ENCODE measurements at regions not wholly inside any gene's neighbourhood (a gene's known extent, or its start where the extent isn't known, plus 50 kb on each side); places are given as distances from the start of the nearest gene placed in this dataset.

- DNase-seq: no peak
These were observed 54.8 kb upstream of the BTRC start for GRCh38 chr10:101299211-101299610.

- no peak for DNase-seq
These were observed 52.7 kb upstream of the BTRC start for GRCh38 chr10:101301111-101301731.

GRCh38 chr10:101303087-101303703, 50.8 kb upstream of the BTRC start:
- no peak for DNase-seq
